Prostate gland (tissue), 2 donors: ENCODE measurements at regions not wholly inside any gene's neighbourhood (a gene's known extent, or its start where the extent isn't known, plus 50 kb on each side); places are given as distances from the start of the nearest gene placed in this dataset.

Experiments used
- CTCF ChIP-seq, 4 experiments: fragments of 200-600 bp in 2 of 4; fragments of 450-650 bp in 2 of 4; sonication (generic) in 2 of 4; IDR thresholded peaks; 1 replicate in 3 of 4; 2 replicates in 1 of 4; pipeline ENCODE4 v1.5.1; 2016 to 2019; ENCODE audit warnings: antibody characterized with exemption in 4 of 4, mild to moderate bottlenecking in 2 of 4, moderate library complexity in 2 of 4
- POLR2A ChIP-seq: fragments of 450-650 bp; IDR thresholded peaks from one replicate; pipeline ENCODE4 v1.6.1; 2016; ENCODE audit warnings: antibody characterized with exemption, mild to moderate bottlenecking
- POLR2AphosphoS5 ChIP-seq: sonication (generic); formaldehyde crosslinking; IDR thresholded peaks from one replicate; pipeline ENCODE4 v1.6.1; 2017; ENCODE audit warnings: antibody characterized with exemption

GRCh38 chr12:58678753-58679152 lies 241.6 kb downstream of the LRIG3 start:
- TF ChIP-seq CTCF (IDR thresholded peaks at IDR 0.05) (no peak), POLR2AphosphoS5 (no peak), POLR2A (no peak)
